ENCODE measurements at regions not wholly inside any gene's neighbourhood (a gene's known extent, or its start where the extent isn't known, plus 50 kb on each side); places are given as distances from the start of the nearest gene placed in this dataset.

GRCh38 chr11:32311346-32312065, 123.8 kb downstream of the WT1 start:
- intact Hi-C loops (cut with DNase I), result no loop called here
- no peak for DNase-seq (ENCODE audit: low spot score)

- no peak for DNase-seq (ENCODE audit: low spot score)
- intact Hi-C loops (cut with DNase I), result no loop called here
These were observed 123.0 kb downstream of the WT1 start for GRCh38 chr11:32312206-32312817.

- DNase-seq (ENCODE audit: low spot score), result no peak
These were observed 122.4 kb downstream of the WT1 start for GRCh38 chr11:32312865-32313403.

GRCh38 chr11:32313477-32313876, 121.9 kb downstream of the WT1 start:
- intact Hi-C loops (cut with DNase I), result no loop called here
- no peak for DNase-seq (ENCODE audit: low spot score)

More at GRCh38 chr11:32312865-32313403, 122.4 kb downstream of the WT1 start:
- intact Hi-C loops (cut with DNase I), result no loop called here

GRCh38 chr11:32315121-32315520, 120.2 kb downstream of the WT1 start:
- no peak for DNase-seq (ENCODE audit: low spot score)
- intact Hi-C loops (cut with DNase I), result no loop called here

GRCh38 chr11:32316232-32316631, 119.1 kb downstream of the WT1 start:
- DNase-seq (ENCODE audit: low spot score), result no peak
- intact Hi-C loops (cut with DNase I), result no loop called here

- DNase-seq (ENCODE audit: low spot score), result no peak
- intact Hi-C loops (cut with DNase I), result no loop called here
These were observed 118.3 kb downstream of the WT1 start for GRCh38 chr11:32316858-32317642.

GRCh38 chr11:32317643-32318042, 117.7 kb downstream of the WT1 start:
- intact Hi-C loops (cut with DNase I), result no loop called here
- no peak for DNase-seq (ENCODE audit: low spot score)

GRCh38 chr11:32318071-32319055, 117.0 kb downstream of the WT1 start:
- intact Hi-C loops (cut with DNase I), result no loop called here
- DNase-seq (ENCODE audit: low spot score), result no peak

- intact Hi-C loops (cut with DNase I), result no loop called here
- no peak for DNase-seq (ENCODE audit: low spot score)
These were observed 111.6 kb downstream of the WT1 start for GRCh38 chr11:32323814-32324130.

- intact Hi-C loops (cut with DNase I), result loop anchor here in 1 of 2 donors (5.0 kb wide), 1 partner anchor 467 kb away; the partner anchor contains the start of gene CCDC73
- no peak for DNase-seq (ENCODE audit: low spot score)
These were observed 110.2 kb downstream of the WT1 start for GRCh38 chr11:32325187-32325586.

GRCh38 chr11:32325725-32326124, 109.6 kb downstream of the WT1 start:
- DNase-seq (ENCODE audit: low spot score), result no peak
- intact Hi-C loops (cut with DNase I), result loop anchor here in 1 of 2 donors (5.0 kb wide), 1 partner anchor 467 kb away; the partner anchor contains the start of gene CCDC73

GRCh38 chr11:32326522-32326921, 108.8 kb downstream of the WT1 start:
- DNase-seq (ENCODE audit: low spot score), result no peak
- intact Hi-C loops (cut with DNase I), result loop anchor here in 1 of 2 donors (5.0 kb wide), 1 partner anchor 466 kb away; the partner anchor contains the start of gene CCDC73

- intact Hi-C loops (cut with DNase I), result loop anchor here in 1 of 2 donors (5.0 kb wide), 1 partner anchor 464 kb away; the partner anchor contains the start of gene CCDC73
- no peak for DNase-seq (ENCODE audit: low spot score)
These were observed 106.9 kb downstream of the WT1 start for GRCh38 chr11:32328392-32328791.

GRCh38 chr11:32331098-32331497, 104.2 kb downstream of the WT1 start:
- intact Hi-C loops (cut with DNase I), result no loop called here
- no peak for DNase-seq (ENCODE audit: low spot score)

- no peak for DNase-seq (ENCODE audit: low spot score)
- intact Hi-C loops (cut with DNase I), result no loop called here
These were observed 103.5 kb downstream of the WT1 start for GRCh38 chr11:32331792-32332191.

GRCh38 chr11:32332990-32333319, 102.4 kb downstream of the WT1 start:
- no peak for DNase-seq (ENCODE audit: low spot score)
- intact Hi-C loops (cut with DNase I), result no loop called here

- intact Hi-C loops (cut with DNase I), result no loop called here
- DNase-seq (ENCODE audit: low spot score), result peak; percentile 82
These were observed 101.9 kb downstream of the WT1 start for GRCh38 chr11:32333320-32333991.
